C1 segment of cervical spinal cord (tissue), 14 donors: ENCODE measurements at regions not wholly inside any gene's neighbourhood (a gene's known extent, or its start where the extent isn't known, plus 50 kb on each side); places are given as distances from the start of the nearest gene placed in this dataset.
"Not testable (repeated sequence)": the region's sequence is repeated elsewhere in the genome, so short reads cannot be mapped to it uniquely, and the experiment has no call there.

ENCODE experiments used
- DNase-seq, 14 donors: peaks; one replicate each; lab custom pipeline; 2025; lab: John Stamatoyannopoulos, UW

- no peak for DNase-seq
Observed at GRCh38 chr19:30871979-30872378, 477.3 kb downstream of the TSHZ3 start.

DNA sequence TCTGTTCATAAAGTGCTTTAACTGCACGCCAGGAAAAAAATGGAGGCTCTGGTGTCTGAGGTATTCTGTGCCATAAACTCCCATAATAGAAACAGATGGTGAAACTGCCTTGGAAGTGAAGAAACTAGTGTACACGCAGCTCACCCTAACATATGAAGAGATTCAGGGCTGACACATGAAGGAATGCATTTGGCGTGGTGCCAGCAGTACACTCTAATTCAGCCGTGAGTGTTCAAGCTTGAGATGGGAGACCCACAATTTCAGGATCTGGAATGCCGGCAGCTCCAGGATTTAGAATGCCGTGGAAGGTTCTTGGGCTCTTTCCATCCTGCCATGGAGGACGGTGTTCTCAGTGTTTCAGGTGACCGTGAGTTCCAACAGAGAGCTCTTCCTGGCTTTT is 478.4 kb downstream of the TSHZ3 start:
- DNase-seq, result no peak

- DNase-seq, result no peak
Observed at GRCh38 chr19:30865511-30865910, 483.7 kb downstream of the TSHZ3 start.

DNA sequence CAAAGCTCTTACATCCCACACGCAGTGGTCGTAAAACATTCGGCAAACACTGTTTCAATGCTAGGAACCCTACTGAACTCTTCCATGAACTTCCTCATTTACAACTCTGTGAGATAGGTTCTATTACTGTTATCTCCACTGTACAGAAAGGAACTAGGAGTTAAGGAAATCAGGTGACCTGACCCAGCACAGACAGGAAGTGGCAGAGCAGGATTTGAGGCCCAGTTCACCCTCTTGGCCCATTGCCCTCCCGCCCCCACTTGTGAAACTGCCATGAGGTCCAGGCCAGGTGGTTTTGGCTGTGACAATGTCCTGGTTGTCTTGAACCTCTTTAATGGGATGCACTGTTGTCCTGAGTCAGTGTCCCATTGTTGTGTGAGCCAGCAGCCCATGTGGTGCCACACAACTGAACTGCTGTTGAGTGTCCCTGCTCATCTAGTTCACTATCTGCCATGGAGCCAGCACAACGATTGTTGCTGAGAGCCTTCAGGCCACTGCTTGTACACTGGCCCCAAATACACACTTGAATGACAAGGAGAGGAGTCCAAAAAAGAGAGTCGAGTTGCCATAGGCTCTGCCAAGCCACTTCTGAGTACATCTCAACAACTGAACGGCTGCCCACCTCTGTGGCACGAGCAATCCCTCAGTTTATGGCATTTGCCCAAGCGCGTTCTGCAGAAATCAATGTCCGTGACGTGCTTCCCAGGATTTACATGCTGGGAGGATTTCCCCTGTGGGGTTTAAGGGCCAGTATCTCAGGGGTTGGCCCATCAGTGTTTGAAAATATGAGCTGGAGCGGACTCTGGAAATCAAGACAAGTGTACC is 484.6 kb downstream of the TSHZ3 start:
- DNase-seq, result peak in 9 of 14 donors; percentile 6 to 67 (median 24)

GRCh38 chr19:30862876-30863275 is 486.4 kb downstream of the TSHZ3 start:
- no peak for DNase-seq

DNA sequence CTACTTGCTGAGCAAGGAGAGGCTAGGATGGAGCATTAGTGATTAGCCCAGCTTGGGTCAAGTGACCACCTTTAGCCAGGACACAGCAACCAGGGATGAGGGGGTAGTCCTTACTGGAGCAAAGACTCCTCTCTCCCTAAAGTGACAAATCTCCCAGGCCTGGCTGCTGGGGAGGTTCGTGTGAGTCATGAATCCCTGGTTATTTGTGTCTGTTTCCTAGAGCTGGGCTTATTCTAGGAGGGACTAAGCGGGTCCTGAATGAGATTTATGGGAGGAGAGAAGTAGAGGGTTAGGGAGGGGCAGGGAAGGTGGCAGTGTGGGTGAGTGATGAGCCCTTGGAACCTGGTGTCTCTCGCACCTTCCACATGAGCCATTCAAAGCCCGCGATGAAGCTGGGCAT is 487.3 kb downstream of the TSHZ3 start:
- DNase-seq, result no peak

- no peak for DNase-seq
Observed at GRCh38 chr19:30857966-30858490, 485.8 kb downstream of the ZNF536 start.

DNA sequence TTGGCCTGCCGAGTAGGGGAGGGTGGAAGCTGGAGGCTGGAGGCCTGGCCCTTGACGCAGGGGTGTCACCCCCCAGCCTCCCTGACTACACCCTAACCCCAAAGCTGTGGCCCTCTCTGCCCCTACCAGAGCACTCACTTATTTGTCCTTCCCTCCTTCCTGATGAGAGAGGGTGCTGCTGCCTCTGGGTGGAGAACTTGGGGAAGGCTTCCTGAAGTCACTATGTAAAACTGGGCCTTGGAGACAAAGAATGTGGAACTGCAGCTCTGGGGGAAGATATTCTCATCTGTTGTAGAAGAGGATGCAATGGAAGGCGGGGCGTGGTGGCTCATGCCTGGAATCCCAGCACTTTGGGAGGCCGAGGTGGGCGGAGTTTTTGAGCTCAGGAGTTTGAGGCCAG is 485.2 kb downstream of the ZNF536 start:
- DNase-seq, result no peak

DNA sequence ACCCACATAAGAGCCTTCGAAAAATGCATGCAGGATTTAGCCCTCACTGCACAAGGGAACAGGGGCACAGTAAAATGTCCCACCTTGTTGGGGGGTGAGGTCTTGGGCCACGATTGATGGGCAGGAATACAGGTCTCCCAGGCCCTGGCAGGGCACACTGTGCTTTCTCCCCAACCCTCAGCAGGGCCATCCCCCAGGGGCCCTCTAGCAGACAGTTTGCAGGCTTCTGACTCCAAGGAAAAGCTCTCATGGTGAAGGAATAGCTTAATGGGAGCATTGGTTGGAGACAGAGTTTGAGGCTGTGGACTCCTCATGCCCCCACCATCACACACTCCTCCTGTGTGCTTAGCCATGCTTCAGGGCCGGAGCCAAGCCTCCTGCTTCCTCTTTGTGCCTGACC is 484.6 kb downstream of the ZNF536 start:
- no peak for DNase-seq

GRCh38 chr19:30856376-30856775 is 484.2 kb downstream of the ZNF536 start:
- DNase-seq, result no peak

DNA sequence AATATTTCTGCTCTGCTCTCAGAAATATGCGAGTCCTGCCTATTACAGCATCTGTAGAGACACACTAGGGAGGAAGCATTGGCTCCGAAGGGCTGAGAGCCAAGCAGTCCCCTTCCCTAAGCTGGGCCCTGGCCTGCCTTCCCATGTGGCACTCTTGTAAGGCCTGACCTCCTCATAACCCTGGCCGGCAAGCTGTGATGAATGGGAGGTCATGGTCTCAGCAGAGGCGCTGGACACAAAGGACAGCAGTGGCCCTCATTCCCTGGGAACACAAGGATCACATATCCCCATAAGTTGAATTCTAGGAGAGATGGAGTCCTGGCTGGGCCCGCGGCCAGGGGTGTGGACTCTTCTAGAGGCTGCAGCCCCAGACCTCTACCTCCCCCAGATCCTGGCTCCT is 483.3 kb downstream of the ZNF536 start:
- no peak for DNase-seq

DNA sequence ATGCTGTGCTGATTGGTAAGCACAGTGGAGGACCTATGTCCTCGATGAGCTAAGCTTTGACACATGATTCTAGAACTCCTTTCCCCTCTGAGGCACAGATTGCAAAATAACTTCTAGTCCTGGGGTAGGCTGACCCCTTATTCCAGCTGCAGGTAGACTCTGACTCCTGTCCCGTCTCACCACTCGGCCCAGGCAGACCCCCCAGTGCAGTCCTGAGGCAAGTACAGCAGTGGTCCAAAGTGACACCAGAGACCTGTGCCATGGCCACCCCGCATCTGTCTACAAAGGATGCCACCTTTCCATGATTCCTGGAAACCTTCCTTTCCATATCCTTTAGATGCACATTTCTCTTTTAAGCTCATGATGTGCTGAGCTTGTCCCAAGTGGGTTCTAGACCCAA is 482.5 kb downstream of the ZNF536 start:
- no peak for DNase-seq

GRCh38 chr19:30854207-30854606 is 482.0 kb downstream of the ZNF536 start:
- DNase-seq, result no peak

GRCh38 chr19:30853036-30853435 is 480.9 kb downstream of the ZNF536 start:
- no peak for DNase-seq

GRCh38 chr19:30852168-30852567 is 480.0 kb downstream of the ZNF536 start:
- DNase-seq, result no peak

DNA sequence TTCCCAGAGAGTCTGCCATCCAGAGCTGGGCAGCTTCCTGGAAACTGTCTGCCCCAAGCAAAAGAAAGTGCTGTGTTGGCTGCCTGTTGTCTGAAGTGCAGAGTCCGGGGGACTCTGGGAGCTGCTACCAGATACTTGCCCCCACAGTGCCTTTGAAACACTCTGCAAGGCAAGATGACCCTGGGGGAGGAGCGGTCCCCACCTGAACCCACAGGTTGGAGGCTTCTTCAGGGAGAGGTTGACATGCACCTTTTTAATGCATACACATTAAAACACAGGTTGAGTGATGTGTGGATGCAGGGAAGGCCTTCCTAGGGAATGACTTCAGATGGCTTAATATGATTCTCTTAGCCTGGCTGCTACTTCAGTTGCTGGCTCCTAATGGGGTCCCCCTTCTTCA is 479.5 kb downstream of the ZNF536 start:
- no peak for DNase-seq

DNA sequence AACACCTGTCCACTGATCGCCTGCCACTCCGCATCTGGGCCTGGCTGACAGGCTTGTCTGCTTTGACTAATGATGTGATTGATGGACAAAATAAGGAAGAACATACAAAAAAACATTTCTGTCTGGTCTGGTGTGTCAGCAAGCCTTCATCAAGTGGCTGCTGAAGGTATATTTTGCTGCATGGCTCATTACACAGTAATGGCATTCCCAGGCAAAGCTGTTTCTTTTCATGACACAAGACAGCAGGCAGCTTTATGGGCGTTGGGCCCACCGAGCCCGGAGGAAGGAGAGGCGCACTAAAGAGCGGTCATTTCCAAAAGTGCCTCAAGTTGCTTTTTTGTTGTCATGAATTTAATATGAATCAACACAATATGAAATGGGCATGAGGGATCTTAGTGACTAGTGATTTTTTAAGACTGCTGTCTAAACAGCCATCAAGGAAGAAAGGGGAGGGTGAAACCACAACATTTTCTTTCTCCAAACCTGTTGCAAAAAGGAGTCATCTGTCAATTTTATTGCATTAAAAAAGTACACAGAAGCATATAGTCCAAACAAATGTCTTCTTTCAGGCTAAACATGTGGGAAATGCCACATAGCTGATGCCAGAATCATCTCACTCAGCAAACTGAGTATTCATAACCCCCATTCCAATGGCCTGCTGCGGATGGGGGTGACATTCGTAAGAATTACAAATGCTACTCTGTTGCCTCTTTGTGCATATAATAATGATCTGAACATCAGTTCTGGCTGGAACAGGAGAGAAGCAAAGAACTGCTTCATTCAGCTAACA is 476.6 kb downstream of the ZNF536 start:
- DNase-seq, result no peak

DNA sequence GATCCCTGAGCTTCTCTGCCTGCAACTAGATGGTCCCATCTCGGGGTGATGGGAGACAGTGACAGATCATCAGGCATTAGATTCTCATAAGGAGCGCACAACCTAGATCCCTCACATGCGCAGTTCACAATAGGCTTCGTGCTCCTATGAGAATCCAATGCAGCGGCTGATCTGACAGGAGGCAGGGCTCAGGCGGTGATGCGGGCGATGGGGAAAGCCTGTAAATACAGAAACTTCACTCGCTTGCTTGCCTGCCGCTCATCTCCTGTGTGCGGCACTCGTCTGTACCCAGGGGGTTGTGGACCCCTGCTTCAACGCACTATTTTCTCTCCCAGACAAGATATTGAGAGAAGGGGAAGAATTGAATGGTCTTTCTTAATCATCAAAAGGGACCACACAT is 473.9 kb downstream of the ZNF536 start:
- DNase-seq, result no peak

- no peak for DNase-seq
Observed at GRCh38 chr19:30842926-30843325, 470.7 kb downstream of the ZNF536 start.

DNA sequence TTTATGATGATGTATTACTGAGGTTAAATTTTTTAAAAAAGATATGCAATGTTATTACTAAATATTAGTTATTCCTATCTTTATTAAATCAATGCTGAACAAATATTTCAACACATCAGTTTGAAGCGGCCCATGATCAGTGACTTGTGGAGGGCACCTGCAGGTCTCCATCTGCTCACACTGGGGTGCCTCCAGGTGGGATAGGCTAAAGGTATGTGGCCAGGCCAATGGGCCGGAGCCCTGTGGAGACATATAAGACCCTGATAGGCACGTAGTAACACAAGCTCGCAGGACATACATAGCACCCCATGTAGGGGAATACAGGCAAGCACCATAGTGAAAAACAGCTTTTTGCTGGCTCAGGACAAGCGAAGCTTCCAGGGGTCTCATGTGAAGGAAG is 469.8 kb downstream of the ZNF536 start:
- DNase-seq, result no peak

GRCh38 chr19:30830875-30831274 is 458.7 kb downstream of the ZNF536 start:
- no peak for DNase-seq

- DNase-seq, result not testable (repeated sequence)
Observed at GRCh38 chr19:30825505-30825904, 453.3 kb downstream of the ZNF536 start.

DNA sequence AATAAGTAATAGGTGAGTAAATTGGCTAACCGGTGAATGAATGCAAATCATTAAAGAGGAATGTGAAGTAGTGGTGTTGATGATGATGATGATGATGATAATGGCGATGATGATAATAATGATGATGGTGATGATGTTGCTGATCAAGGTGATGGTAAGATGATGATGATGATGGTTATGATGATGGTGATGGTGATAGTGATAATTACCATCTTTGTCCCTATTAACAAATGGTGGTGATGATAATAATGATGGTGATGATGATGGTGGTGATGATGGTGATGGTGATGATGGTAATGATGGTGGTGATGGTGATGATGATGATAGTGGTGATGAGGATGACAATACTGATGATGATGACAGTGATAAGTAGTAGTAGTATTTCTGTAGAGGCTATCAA is 452.6 kb downstream of the ZNF536 start:
- no peak for DNase-seq
